ENCODE measurements at regions not wholly inside any gene's neighbourhood (a gene's known extent, or its start where the extent isn't known, plus 50 kb on each side); places are given as distances from the start of the nearest gene placed in this dataset.
A peak's percentile ranks its signal among the peaks of the same experiment; 100 is the strongest.

DNA sequence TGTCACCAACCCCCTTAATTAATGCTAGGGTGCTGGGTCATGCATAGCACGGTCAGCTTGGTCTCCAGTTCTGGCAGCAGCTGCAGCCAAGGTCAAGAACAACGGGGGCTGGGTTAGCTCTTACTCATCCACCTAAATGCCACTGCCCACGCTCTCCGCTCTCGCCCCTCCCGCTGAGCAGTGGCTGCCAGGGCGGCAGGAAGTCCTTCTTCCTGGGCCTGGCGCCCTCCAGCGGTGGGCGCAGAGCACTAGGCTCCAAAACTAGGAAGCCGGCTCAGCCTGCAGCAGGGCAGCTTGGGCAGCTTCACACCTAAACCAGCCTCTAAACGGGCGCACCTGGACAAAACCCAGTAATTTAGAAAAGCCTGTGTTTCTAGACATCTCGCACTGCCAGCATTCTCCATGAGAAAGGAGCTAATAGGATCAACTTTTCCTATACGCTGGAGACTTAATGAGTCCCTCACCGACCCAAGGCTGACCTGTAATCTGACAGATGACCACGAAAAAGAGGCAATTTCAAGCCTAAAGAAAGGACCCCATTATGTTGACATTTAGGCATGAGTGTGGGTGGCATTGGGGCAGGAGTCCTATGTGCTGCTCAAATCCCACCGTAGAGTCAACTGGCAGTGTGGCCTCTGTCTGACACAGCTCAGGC lies 78.4 kb upstream of the LRRN2 start (continued):
- TF ChIP-seq HCFC1 (IDR thresholded peaks at IDR 0.05; ENCODE audit: low read depth, low read length), result peak; percentile 49; the same call in 1 of the 2 replicates
- TF ChIP-seq ZFP36 (IDR thresholded peaks at IDR 0.05; ENCODE audit: low read depth, low read length, partially characterized antibody), result peak; percentile 17
- peak in 1 of 2 experiments; percentile 66; a peak in 2 of 4 replicates for TF ChIP-seq RCOR1 (IDR thresholded peaks at IDR 0.05; ENCODE audit: borderline replicate concordance in 1 of 2, low read depth in 2 of 2, low read length in 2 of 2)
- peak; percentile 73 for TF ChIP-seq ELF1 (tag; IDR thresholded peaks at IDR 0.05)
- no peak; the same call in 1 of the 2 replicates for TF ChIP-seq NR2C2 (CRISPR knock-in tag; IDR thresholded peaks at IDR 0.05)
- TF ChIP-seq NR2C2 (tag; IDR thresholded peaks at IDR 0.05), result no peak
- TF ChIP-seq, protein P1, sequence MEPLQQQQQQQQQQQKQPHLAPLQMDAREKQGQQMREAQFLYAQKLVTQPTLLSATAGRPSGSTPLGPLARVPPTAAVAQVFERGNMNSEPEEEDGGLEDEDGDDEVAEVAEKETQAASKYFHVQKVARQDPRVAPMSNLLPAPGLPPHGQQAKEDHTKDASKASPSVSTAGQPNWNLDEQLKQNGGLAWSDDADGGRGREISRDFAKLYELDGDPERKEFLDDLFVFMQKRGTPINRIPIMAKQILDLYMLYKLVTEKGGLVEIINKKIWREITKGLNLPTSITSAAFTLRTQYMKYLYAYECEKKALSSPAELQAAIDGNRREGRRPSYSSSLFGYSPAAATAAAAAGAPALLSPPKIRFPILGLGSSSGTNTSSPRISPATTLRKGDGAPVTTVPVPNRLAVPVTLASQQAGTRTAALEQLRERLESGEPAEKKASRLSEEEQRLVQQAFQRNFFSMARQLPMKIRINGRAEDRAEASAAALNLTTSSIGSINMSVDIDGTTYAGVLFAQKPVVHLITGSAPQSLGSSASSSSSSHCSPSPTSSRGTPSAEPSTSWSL (CRISPR knock-in tag; IDR thresholded peaks at IDR 0.05; ENCODE audit: borderline replicate concordance), result 0 out of 2 replicates have a peak, but pooled peaks have one; percentile 28
- TF ChIP-seq ETV1 (tag; conservative IDR thresholded peaks at IDR 0.05; ENCODE audit: low read depth), result peak; percentile 89
- peak; percentile 77 for TF ChIP-seq HMGN3 (IDR thresholded peaks at IDR 0.05; ENCODE audit: borderline replicate concordance, extremely low read depth, insufficient read length, low read depth, low read length)
- TF ChIP-seq, protein P2, sequence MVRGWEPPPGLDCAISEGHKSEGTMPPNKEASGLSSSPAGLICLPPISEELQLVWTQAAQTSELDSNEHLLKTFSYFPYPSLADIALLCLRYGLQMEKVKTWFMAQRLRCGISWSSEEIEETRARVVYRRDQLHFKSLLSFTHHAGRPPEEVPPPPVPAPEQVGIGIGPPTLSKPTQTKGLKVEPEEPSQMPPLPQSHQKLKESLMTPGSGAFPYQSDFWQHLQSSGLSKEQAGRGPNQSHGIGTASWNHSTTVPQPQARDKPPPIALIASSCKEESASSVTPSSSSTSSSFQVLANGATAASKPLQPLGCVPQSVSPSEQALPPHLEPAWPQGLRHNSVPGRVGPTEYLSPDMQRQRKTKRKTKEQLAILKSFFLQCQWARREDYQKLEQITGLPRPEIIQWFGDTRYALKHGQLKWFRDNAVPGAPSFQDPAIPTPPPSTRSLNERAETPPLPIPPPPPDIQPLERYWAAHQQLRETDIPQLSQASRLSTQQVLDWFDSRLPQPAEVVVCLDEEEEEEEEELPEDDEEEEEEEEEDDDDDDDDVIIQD (CRISPR knock-in tag; IDR thresholded peaks at IDR 0.05), result 0 out of 2 replicates have a peak, but pooled peaks have one; percentile 21
- peak; percentile 25; the same call in 1 of the 2 replicates for TF ChIP-seq DIDO1 (tag; IDR thresholded peaks at IDR 0.05; ENCODE audit: low read depth)
- peak; percentile 88 for TF ChIP-seq VEZF1 (CRISPR knock-in tag; IDR thresholded peaks at IDR 0.05)
- TF ChIP-seq, protein P3, sequence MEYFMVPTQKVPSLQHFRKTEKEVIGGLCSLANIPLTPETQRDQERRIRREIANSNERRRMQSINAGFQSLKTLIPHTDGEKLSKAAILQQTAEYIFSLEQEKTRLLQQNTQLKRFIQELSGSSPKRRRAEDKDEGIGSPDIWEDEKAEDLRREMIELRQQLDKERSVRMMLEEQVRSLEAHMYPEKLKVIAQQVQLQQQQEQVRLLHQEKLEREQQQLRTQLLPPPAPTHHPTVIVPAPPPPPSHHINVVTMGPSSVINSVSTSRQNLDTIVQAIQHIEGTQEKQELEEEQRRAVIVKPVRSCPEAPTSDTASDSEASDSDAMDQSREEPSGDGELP (CRISPR knock-in tag; IDR thresholded peaks at IDR 0.05; ENCODE audit: borderline replicate concordance), result peak; percentile 80; the same call in 1 of the 2 replicates
- TF ChIP-seq, protein P4, sequence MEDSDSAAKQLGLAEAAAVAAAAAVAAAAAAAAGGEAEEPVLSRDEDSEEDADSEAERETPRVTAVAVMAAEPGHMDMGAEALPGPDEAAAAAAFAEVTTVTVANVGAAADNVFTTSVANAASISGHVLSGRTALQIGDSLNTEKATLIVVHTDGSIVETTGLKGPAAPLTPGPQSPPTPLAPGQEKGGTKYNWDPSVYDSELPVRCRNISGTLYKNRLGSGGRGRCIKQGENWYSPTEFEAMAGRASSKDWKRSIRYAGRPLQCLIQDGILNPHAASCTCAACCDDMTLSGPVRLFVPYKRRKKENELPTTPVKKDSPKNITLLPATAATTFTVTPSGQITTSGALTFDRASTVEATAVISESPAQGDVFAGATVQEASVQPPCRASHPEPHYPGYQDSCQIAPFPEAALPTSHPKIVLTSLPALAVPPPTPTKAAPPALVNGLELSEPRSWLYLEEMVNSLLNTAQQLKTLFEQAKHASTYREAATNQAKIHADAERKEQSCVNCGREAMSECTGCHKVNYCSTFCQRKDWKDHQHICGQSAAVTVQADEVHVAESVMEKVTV (CRISPR knock-in tag; IDR thresholded peaks at IDR 0.05), result peak; percentile 93
- peak in 1 of 2 experiments; percentile 25 for TF ChIP-seq E2F6 (IDR thresholded peaks at IDR 0.05; ENCODE audit: borderline replicate concordance in 1 of 2, extremely low read depth in 1 of 2, insufficient read depth in 1 of 2, insufficient read length in 1 of 2, low read depth in 1 of 2, low read length in 1 of 2, poor library complexity in 1 of 2, severe bottlenecking in 1 of 2)
- TF ChIP-seq MAFK (IDR thresholded peaks at IDR 0.05; ENCODE audit: low read length), result 0 out of 2 replicates have a peak, but pooled peaks have one; percentile 10
- 0 out of 2 replicates have a peak, but pooled peaks have one; percentile 27 for TF ChIP-seq ZNF76 (CRISPR knock-in tag; IDR thresholded peaks at IDR 0.05; ENCODE audit: borderline replicate concordance)
